ENCODE measurements at regions not wholly inside any gene's neighbourhood (a gene's known extent, or its start where the extent isn't known, plus 50 kb on each side); places are given as distances from the start of the nearest gene placed in this dataset.

- no peak for DNase-seq
Observed at GRCh38 chr6:139650941-139651340, 276.5 kb upstream of the CITED2 start.

GRCh38 chr6:139649732-139650131 lies 275.3 kb upstream of the CITED2 start:
- DNase-seq, result no peak

- no peak for DNase-seq
Observed at GRCh38 chr6:139649128-139649527, 274.7 kb upstream of the CITED2 start.

- DNase-seq, result no peak
Observed at GRCh38 chr6:139648430-139649000, 274.1 kb upstream of the CITED2 start.

- no peak for DNase-seq
Observed at GRCh38 chr6:139647841-139648240, 273.4 kb upstream of the CITED2 start.

GRCh38 chr6:139647016-139647415 lies 272.6 kb upstream of the CITED2 start:
- no peak for DNase-seq

- no peak for DNase-seq
Observed at GRCh38 chr6:139644821-139645220, 270.4 kb upstream of the CITED2 start.

GRCh38 chr6:139643986-139644385 lies 269.5 kb upstream of the CITED2 start:
- no peak for DNase-seq

- DNase-seq, result no peak
Observed at GRCh38 chr6:139642346-139642745, 267.9 kb upstream of the CITED2 start.

- DNase-seq, result no peak
Observed at GRCh38 chr6:139641376-139641775, 266.9 kb upstream of the CITED2 start.

GRCh38 chr6:139640921-139641320 lies 266.5 kb upstream of the CITED2 start:
- no peak for DNase-seq

- no peak for DNase-seq
Observed at GRCh38 chr6:139640448-139640847, 266.0 kb upstream of the CITED2 start.

GRCh38 chr6:139639507-139639906 lies 265.1 kb upstream of the CITED2 start:
- no peak for DNase-seq

GRCh38 chr6:139638179-139638941 lies 263.9 kb upstream of the CITED2 start:
- no peak for DNase-seq

GRCh38 chr6:139637766-139638165 lies 263.3 kb upstream of the CITED2 start:
- DNase-seq, result no peak

GRCh38 chr6:139636391-139636790 lies 261.9 kb upstream of the CITED2 start:
- DNase-seq, result no peak

- no peak for DNase-seq
Observed at GRCh38 chr6:139635401-139636130, 261.1 kb upstream of the CITED2 start.

GRCh38 chr6:139632840-139633239 lies 258.4 kb upstream of the CITED2 start:
- DNase-seq, result no peak

- DNase-seq, result no peak
Observed at GRCh38 chr6:139628270-139628669, 253.8 kb upstream of the CITED2 start.

GRCh38 chr6:139627091-139627490 lies 252.6 kb upstream of the CITED2 start:
- DNase-seq, result no peak

GRCh38 chr6:139625998-139626975 lies 251.8 kb upstream of the CITED2 start:
- no peak for DNase-seq

GRCh38 chr6:139625081-139625939 lies 250.9 kb upstream of the CITED2 start:
- no peak for DNase-seq
